ENCODE measurements at regions not wholly inside any gene's neighbourhood (a gene's known extent, or its start where the extent isn't known, plus 50 kb on each side); places are given as distances from the start of the nearest gene placed in this dataset.
"Not testable (repeated sequence)": the region's sequence is repeated elsewhere in the genome, so short reads cannot be mapped to it uniquely, and the experiment has no call there.

DNA sequence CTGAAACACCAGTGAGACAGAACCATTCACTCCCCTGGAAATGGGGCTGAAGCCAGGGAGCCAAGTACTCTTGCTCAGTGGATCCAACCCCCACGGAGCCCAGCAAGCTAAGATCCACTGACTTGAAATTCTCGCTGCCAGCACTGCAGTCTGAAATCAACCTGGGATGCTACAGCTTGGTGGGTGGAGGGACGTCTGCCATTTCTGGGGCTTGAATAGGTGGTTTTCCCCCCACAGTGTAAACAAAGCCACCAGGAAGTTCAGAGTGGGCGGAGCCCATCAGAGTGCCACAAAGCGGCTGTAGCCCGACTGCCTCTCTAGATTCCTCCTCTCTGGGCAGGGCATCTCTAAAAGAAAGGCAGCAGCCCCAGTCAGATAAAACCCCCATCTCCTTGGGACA is 292.8 kb downstream of the LNPK start:
- peaks cover 0 to 25% (median 0%) of the 10 kb centered on the region in 4 donors for H3K27me3 ChIP-seq
- no peak overlapping the region for H3K27ac ChIP-seq (replicated peaks in 1 of 4)
- intact Hi-C loops (cut with DNase I) = no loop called here
- TF ChIP-seq EP300 (IDR thresholded peaks at IDR 0.05) = no peak
- TF ChIP-seq, protein P1, sequence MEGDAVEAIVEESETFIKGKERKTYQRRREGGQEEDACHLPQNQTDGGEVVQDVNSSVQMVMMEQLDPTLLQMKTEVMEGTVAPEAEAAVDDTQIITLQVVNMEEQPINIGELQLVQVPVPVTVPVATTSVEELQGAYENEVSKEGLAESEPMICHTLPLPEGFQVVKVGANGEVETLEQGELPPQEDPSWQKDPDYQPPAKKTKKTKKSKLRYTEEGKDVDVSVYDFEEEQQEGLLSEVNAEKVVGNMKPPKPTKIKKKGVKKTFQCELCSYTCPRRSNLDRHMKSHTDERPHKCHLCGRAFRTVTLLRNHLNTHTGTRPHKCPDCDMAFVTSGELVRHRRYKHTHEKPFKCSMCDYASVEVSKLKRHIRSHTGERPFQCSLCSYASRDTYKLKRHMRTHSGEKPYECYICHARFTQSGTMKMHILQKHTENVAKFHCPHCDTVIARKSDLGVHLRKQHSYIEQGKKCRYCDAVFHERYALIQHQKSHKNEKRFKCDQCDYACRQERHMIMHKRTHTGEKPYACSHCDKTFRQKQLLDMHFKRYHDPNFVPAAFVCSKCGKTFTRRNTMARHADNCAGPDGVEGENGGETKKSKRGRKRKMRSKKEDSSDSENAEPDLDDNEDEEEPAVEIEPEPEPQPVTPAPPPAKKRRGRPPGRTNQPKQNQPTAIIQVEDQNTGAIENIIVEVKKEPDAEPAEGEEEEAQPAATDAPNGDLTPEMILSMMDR (IDR thresholded peaks at IDR 0.05) = no peak
- TF ChIP-seq POLR2AphosphoS5 (IDR thresholded peaks at IDR 0.05) = no peak
- TF ChIP-seq POLR2A (IDR thresholded peaks at IDR 0.05; ENCODE audit: low read depth) = no peak
- peaks cover 0 to 3% (median 0%) of the 10 kb centered on the region in 4 donors for H3K9me3 ChIP-seq
- H3K36me3 ChIP-seq = no peaks in the 10 kb centered on the region
- H3K4me1 ChIP-seq = no peaks in the 10 kb centered on the region
- no peak overlapping the region for H3K4me3 ChIP-seq
- DNase-seq (ENCODE audit: extremely low spot score) = no peak
- 92% methylated on average over 2 of the region's 6 CpGs for WGBS

DNA sequence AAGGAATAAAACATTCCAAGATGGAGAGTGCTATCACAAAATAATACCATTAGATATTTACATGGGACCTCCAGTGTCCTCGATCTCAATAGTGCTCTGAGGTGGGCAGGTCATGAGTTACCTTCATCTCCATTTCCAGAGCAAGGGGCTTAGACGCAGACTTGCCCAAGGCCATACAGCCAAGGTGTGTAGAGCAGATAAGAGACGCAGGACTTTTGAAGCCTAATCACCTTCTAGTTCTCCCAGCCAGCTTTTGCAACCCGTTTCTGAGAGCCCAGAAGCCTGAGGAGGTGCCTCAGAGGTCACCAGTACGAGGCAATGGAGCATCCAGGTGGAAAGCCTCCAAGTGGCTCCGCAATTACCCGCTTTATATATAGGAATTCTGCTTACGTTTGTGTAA is 294.7 kb downstream of the LNPK start:
- intact Hi-C loops (cut with DNase I) = no loop called here

DNA sequence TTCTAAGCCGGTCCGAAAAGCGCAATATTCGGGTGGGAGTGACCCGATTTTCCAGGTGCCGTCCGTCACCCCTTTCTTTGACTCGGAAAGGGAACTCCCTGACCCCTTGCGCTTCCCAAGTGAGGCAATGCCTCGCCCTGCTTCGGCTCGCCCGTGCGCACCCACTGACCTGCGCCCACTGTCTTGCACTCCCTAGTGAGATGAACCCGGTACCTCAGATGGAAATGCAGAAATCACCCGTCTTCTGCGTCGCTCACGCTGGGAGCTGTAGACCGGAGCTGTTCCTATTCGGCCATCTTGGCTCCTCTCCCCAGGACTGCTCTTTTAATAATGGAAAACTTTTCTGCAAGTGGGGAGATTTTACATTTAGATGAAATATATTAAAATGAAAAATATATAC is 297.5 kb downstream of the LNPK start:
- intact Hi-C loops (cut with DNase I); H3K36me3 ChIP-seq; H3K9me3 ChIP-seq; H3K4me1 ChIP-seq; H3K4me3 ChIP-seq; DNase-seq (ENCODE audit: extremely low spot score); H3K27ac ChIP-seq (replicated peaks in 1 of 4): not testable (repeated sequence)
- WGBS = 96% methylated on average over 18 of the region's 22 CpGs
- H3K27me3 ChIP-seq = peaks cover 0 to 20% (median 0%) of the 10 kb centered on the region in 4 donors

More for the DNA sequence above, 294.7 kb downstream of the LNPK start:
- TF ChIP-seq, protein P1 (IDR thresholded peaks at IDR 0.05) = no peak
- TF ChIP-seq EP300 (IDR thresholded peaks at IDR 0.05) (no peak), POLR2A (IDR thresholded peaks at IDR 0.05; ENCODE audit: low read depth) (no peak), POLR2AphosphoS5 (IDR thresholded peaks at IDR 0.05) (no peak)
- no peaks in the 10 kb centered on the region for H3K9me3 ChIP-seq
- H3K27ac ChIP-seq (replicated peaks in 1 of 4) = no peak overlapping the region
- H3K36me3 ChIP-seq = no peaks in the 10 kb centered on the region
- 70% methylated on average over 8 of the region's 8 CpGs for WGBS
- DNase-seq (ENCODE audit: extremely low spot score) = no peak
- no peaks in the 10 kb centered on the region for H3K4me1 ChIP-seq
- H3K4me3 ChIP-seq = no peak overlapping the region
- H3K27me3 ChIP-seq = peaks cover 0 to 25% (median 0%) of the 10 kb centered on the region in 4 donors

DNA sequence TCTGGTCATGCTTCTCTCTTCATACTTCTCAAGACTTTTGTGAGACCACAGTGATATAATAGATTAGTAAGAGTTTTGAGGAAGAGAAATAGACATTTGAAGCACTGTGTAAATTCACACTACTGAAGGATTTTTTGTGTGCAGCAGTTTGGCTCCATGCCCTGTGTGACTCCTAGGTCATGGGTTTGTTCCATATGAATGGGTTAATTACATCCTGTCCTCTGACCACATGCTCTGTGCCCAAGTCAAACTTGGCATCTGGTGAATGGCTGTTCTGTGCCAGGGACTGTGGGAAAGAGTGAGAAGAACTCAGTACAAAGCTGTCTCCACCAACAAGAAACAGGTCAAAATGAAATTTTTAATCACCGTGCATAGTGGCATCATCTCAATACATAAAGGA is 304.0 kb downstream of the LNPK start:
- Histone ChIP-seq H3K36me3 (no peaks in the 10 kb centered on the region), H3K4me1 (no peaks in the 10 kb centered on the region), H3K4me3 (no peak overlapping the region), H3K9me3 (no peaks in the 10 kb centered on the region), H3K27ac (replicated peaks in 1 of 4) (no peak overlapping the region), H3K27me3 (peaks cover 0 to 24% (median 4%) of the 10 kb centered on the region in 4 donors)
- TF ChIP-seq, protein P1 (IDR thresholded peaks at IDR 0.05) = no peak
- TF ChIP-seq POLR2AphosphoS5 (IDR thresholded peaks at IDR 0.05) (no peak), POLR2A (IDR thresholded peaks at IDR 0.05; ENCODE audit: low read depth) (no peak), EP300 (IDR thresholded peaks at IDR 0.05) (no peak)
- 86% methylated on average over 1 of the region's 1 CpG for WGBS
- DNase-seq (ENCODE audit: extremely low spot score) = no peak
- intact Hi-C loops (cut with DNase I) = loop anchor here (10.0 kb wide), 1 partner anchor 197 kb away; no protein-coding TSS in a partner anchor

DNA sequence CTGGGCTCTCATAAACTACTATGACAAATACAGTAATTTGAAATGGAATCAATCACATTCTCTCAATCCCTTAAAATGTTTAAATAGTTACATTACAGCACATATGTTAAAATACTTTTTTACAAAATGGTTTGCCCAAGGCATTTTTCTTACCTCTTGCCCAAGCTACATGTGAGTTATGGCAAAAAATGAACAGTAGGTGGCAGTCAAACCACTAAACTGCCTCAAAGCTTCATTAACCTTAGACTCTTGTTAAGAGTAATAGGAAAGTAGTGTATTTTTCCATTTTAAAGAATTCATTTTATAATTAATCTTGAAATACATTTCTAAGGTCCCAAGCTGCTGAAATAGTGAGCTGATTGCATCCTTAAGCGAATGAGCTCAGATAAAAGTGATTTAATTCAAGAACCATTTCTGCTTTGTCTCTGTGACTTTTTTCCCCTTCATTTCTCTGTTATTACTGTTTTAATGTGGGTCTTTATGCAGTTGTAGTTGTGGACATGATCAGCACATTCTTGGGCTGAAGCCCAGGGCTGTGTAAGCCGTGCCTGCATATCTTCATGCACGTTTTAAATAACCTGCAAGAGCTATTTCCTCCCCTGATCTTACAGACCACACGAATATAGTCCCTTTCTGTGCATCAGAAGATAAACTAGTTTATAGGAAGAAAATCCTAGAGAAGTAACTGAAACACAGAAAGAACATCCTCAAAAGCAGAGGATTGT is 311.8 kb downstream of the LNPK start:
- Histone ChIP-seq H3K36me3 (no peaks in the 10 kb centered on the region), H3K9me3 (no peaks in the 10 kb centered on the region), H3K27ac (replicated peaks in 1 of 4) (no peak overlapping the region), H3K4me3 (no peak overlapping the region), H3K27me3 (peaks cover 0 to 45% (median 4%) of the 10 kb centered on the region in 4 donors), H3K4me1 (no peaks in the 10 kb centered on the region)
- DNase-seq (ENCODE audit: extremely low spot score) = no peak
- 12% methylated on average over 4 of the region's 4 CpGs for WGBS
- TF ChIP-seq, protein P1 (IDR thresholded peaks at IDR 0.05) = peak; percentile 62 to 74 (median 63)
- no peak for TF ChIP-seq EP300 (IDR thresholded peaks at IDR 0.05)
- intact Hi-C loops (cut with DNase I) = loop anchor here (2.0 to 10.0 kb wide), 2 partner anchors 205 to 407 kb away; no protein-coding TSS in a partner anchor

All from esophagus muscularis mucosa (tissue), 4 donors.